Body of pancreas (tissue), 4 donors: ENCODE measurements at regions not wholly inside any gene's neighbourhood (a gene's known extent, or its start where the extent isn't known, plus 50 kb on each side); places are given as distances from the start of the nearest gene placed in this dataset.

Experiments
- ATAC-seq: fragments of 150-250 bp; one replicate; pipeline ENCODE4 v1.9.1; 2016
- DNase-seq, 4 donors: peaks; one replicate each; pipeline ENCODE4 v3.0.0-alpha.2; 2019
- H3K27ac ChIP-seq, 4 donors: fragments of 200-600 bp; sonication (generic); 1 replicate in 3 of 4; 2 replicates in 1 of 4; pipeline versions ENCODE4 v1.5.1 to v1.6.1; 2016 to 2019; ENCODE audit warnings: mild to moderate bottlenecking in 1 of 4, mixed read lengths in 1 of 4, moderate library complexity in 1 of 4
- H3K27me3 ChIP-seq, 2 donors: fragments of 200-600 bp; sonication (generic); one replicate each; pipeline ENCODE4 v1.6.0; 2016; ENCODE audit warnings: mild to moderate bottlenecking in 1 of 2
- H3K36me3 ChIP-seq, 2 donors: fragments of 200-600 bp; sonication (generic); replicated peaks in 1 of 2; 2 replicates each; pipeline ENCODE4 v1.5.1; 2016; ENCODE audit warnings: low read depth in 2 of 2; ENCODE audit not compliant: insufficient read depth in 1 of 2
- H3K4me1 ChIP-seq: fragments of 200-600 bp; sonication (generic); one replicate; pipeline ENCODE4 v1.6.0; 2016
- H3K4me3 ChIP-seq, 2 donors: fragments of 200-600 bp; sonication (generic); 1 replicate in 1 of 2; 2 replicates in 1 of 2; pipeline ENCODE4 v1.5.1; 2016 to 2019
- H3K9me3 ChIP-seq, 3 donors: fragments of 200-600 bp; sonication (generic); 1 replicate in 2 of 3; 2 replicates in 1 of 3; pipeline ENCODE4 v1.5.1; 2016
- POLR2A ChIP-seq, 3 donors: fragments of 450-650 bp; IDR thresholded peaks; one replicate each; pipeline ENCODE4 v1.6.1; 2016; ENCODE audit warnings: antibody characterized with exemption in 3 of 3, mild to moderate bottlenecking in 2 of 3
- WGBS, 2 donors: methylation state at CpG; one replicate each; pipeline ENCODE4 v1.1.5; 2017; 5-methylcytosine and 5-hydroxymethylcytosine counted together
- intact Hi-C: fragments of 100-400 bp; cut with DNase I; formaldehyde crosslinking; loops from one replicate; pipeline ENCODE4 v1.15.1; 2023
- TF ChIP-seq, protein P1 (sequence below), 7 experiments: fragments of 450-650 bp in 4 of 7; fragments of 200-600 bp in 3 of 7; sonication (generic) in 3 of 7; IDR thresholded peaks; one replicate each; pipeline ENCODE4 v1.5.1; 2016 to 2019; ENCODE audit warnings: antibody characterized with exemption in 7 of 7

GRCh38 chr2:193279361-193279760 is 1084.6 kb upstream of the TMEFF2 start:
- ATAC-seq (no peak), DNase-seq (no peak)
- H3K4me3 ChIP-seq, result no peak overlapping the region
- no peaks in the 10 kb centered on the region for H3K27me3 ChIP-seq
- WGBS, 2 donors, result 40 to 54% methylated on average over 2 of the region's 2 CpGs
- TF ChIP-seq, protein P1, sequence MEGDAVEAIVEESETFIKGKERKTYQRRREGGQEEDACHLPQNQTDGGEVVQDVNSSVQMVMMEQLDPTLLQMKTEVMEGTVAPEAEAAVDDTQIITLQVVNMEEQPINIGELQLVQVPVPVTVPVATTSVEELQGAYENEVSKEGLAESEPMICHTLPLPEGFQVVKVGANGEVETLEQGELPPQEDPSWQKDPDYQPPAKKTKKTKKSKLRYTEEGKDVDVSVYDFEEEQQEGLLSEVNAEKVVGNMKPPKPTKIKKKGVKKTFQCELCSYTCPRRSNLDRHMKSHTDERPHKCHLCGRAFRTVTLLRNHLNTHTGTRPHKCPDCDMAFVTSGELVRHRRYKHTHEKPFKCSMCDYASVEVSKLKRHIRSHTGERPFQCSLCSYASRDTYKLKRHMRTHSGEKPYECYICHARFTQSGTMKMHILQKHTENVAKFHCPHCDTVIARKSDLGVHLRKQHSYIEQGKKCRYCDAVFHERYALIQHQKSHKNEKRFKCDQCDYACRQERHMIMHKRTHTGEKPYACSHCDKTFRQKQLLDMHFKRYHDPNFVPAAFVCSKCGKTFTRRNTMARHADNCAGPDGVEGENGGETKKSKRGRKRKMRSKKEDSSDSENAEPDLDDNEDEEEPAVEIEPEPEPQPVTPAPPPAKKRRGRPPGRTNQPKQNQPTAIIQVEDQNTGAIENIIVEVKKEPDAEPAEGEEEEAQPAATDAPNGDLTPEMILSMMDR (IDR thresholded peaks at IDR 0.05), result no peak
- no peak for TF ChIP-seq POLR2A (IDR thresholded peaks at IDR 0.05)
- H3K4me1 ChIP-seq, result no peaks in the 10 kb centered on the region
- intact Hi-C loops, result no loop called here
- H3K36me3 ChIP-seq, result no peaks in the 10 kb centered on the region
- H3K27ac ChIP-seq, result no peak overlapping the region
- H3K9me3 ChIP-seq, result no peaks in the 10 kb centered on the region

- ATAC-seq, result no peak
- intact Hi-C loops, result no loop called here
- no peak overlapping the region for H3K4me3 ChIP-seq
- no peaks in the 10 kb centered on the region for H3K4me1 ChIP-seq
- H3K9me3 ChIP-seq, result no peaks in the 10 kb centered on the region
- DNase-seq, result no peak
- no peaks in the 10 kb centered on the region for H3K27me3 ChIP-seq
- no peak for TF ChIP-seq POLR2A (IDR thresholded peaks at IDR 0.05)
- TF ChIP-seq, protein P1 (IDR thresholded peaks at IDR 0.05), result no peak
- WGBS, 2 donors, result 75 to 78% methylated on average over 11 of the region's 11 CpGs
- H3K27ac ChIP-seq, result no peak overlapping the region
- no peaks in the 10 kb centered on the region for H3K36me3 ChIP-seq
Observed at GRCh38 chr2:193276988-193277387, 1082.3 kb upstream of the TMEFF2 start.

GRCh38 chr2:193276560-193276959 is 1081.8 kb upstream of the TMEFF2 start:
- WGBS, 2 donors, result 78 to 88% methylated on average over 16 of the region's 16 CpGs
- Histone ChIP-seq H3K9me3 (no peaks in the 10 kb centered on the region), H3K4me3 (no peak overlapping the region), H3K36me3 (no peaks in the 10 kb centered on the region), H3K27ac (no peak overlapping the region), H3K4me1 (no peaks in the 10 kb centered on the region), H3K27me3 (no peaks in the 10 kb centered on the region)
- TF ChIP-seq, protein P1 (IDR thresholded peaks at IDR 0.05), result no peak
- no peak for TF ChIP-seq POLR2A (IDR thresholded peaks at IDR 0.05)
- no peak for ATAC-seq
- no peak for DNase-seq
- intact Hi-C loops, result no loop called here

DNA sequence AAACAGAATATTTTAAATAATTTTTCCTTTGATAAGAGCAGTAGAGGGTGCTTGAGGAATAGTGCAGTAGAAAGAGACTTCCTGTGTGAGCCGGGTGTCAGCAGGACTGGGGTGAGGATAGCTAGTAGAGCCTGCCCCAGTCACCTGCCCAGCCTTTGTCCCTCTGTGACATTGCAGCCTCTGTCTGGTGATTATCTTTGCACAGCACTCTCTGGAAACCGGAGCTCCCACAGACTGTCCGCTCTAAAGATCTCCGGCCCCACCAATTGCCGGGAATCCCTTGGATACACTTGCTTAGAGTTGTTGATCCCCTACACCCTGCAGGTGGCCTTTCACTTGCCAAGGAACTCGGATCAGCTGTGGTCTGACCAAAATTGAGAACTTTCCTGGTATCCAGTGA is 1081.3 kb upstream of the TMEFF2 start:
- Histone ChIP-seq H3K4me3 (no peak overlapping the region), H3K9me3 (no peaks in the 10 kb centered on the region), H3K4me1 (no peaks in the 10 kb centered on the region), H3K27me3 (no peaks in the 10 kb centered on the region), H3K27ac (no peak overlapping the region), H3K36me3 (no peaks in the 10 kb centered on the region)
- no peak for ATAC-seq
- DNase-seq, result no peak
- no peak for TF ChIP-seq POLR2A (IDR thresholded peaks at IDR 0.05)
- TF ChIP-seq, protein P1 (IDR thresholded peaks at IDR 0.05), result no peak
- WGBS, 2 donors, result 74 to 79% methylated on average over 6 of the region's 6 CpGs
- intact Hi-C loops, result no loop called here

DNA sequence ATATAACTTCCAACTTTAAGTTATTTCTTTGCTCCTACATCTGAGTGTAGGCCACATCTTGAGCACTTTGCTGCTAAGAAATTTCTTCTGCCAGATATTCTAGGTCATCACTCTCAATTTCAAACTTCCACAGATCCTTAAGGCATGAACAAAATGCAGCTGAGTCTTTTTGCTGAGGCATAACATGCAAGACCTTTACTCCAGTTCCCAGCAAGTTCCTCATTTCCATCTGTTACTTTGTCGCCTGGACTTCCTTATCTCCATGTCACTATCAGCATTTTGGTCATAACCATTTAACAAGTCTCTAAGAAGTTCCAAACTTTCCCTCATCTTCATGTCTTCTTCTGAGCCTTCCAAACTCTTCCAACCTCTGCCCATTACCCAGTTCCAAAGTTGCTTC is 1077.3 kb upstream of the TMEFF2 start:
- H3K9me3 ChIP-seq, result no peaks in the 10 kb centered on the region
- H3K4me1 ChIP-seq, result no peaks in the 10 kb centered on the region
- DNase-seq (no peak), ATAC-seq (no peak)
- H3K4me3 ChIP-seq, result no peak overlapping the region
- 30 to 43% methylated on average over 1 of the region's 1 CpG for WGBS, 2 donors
- intact Hi-C loops, result no loop called here
- no peak overlapping the region for H3K27ac ChIP-seq
- H3K36me3 ChIP-seq, result no peaks in the 10 kb centered on the region
- no peaks in the 10 kb centered on the region for H3K27me3 ChIP-seq
- TF ChIP-seq POLR2A (IDR thresholded peaks at IDR 0.05), result no peak
- TF ChIP-seq, protein P1 (IDR thresholded peaks at IDR 0.05), result no peak
